OCI-LY7 (cell line): ENCODE measurements at regions not wholly inside any gene's neighbourhood (a gene's known extent, or its start where the extent isn't known, plus 50 kb on each side); places are given as distances from the start of the nearest gene placed in this dataset.

Experiments used
- EZH2phosphoT487 ChIP-seq: fragments of 200-600 bp; sonication (generic); IDR thresholded peaks from 2 replicates; pipeline ENCODE4 v1.6.1; 2018; ENCODE audit warnings: low read depth, borderline replicate concordance, mild to moderate bottlenecking, mixed run types, antibody characterized with exemption, low read length, moderate library complexity, mixed read lengths
- TF ChIP-seq, protein P1 (sequence below): fragments of 200-600 bp; sonication (generic); conservative IDR thresholded peaks from 2 replicates; pipeline ENCODE4 v1.5.1; 2014; ENCODE audit warnings: mild to moderate bottlenecking, antibody characterized with exemption, low read length, moderate library complexity, mixed read lengths

DNA sequence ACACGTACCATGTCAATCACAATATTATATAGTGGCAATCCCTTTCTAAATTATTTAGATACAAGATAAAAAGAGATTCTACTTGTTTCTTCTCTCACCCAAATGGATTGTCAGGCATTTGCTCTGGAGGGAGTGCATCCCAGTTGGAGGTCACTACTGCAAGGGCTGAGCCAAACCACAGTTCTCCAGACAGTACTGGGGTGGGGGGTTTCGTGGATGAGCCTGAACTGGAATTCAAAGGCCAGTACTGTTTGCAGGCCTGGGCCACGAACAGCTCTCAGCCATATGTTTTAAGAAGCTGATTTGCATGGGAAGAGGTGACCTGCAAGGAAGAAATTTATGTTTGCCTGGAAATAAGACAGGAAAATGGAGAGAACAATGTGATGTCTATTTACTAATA is 314.9 kb downstream of the PMP22 start:
- no peak for TF ChIP-seq EZH2phosphoT487
- TF ChIP-seq, protein P1, sequence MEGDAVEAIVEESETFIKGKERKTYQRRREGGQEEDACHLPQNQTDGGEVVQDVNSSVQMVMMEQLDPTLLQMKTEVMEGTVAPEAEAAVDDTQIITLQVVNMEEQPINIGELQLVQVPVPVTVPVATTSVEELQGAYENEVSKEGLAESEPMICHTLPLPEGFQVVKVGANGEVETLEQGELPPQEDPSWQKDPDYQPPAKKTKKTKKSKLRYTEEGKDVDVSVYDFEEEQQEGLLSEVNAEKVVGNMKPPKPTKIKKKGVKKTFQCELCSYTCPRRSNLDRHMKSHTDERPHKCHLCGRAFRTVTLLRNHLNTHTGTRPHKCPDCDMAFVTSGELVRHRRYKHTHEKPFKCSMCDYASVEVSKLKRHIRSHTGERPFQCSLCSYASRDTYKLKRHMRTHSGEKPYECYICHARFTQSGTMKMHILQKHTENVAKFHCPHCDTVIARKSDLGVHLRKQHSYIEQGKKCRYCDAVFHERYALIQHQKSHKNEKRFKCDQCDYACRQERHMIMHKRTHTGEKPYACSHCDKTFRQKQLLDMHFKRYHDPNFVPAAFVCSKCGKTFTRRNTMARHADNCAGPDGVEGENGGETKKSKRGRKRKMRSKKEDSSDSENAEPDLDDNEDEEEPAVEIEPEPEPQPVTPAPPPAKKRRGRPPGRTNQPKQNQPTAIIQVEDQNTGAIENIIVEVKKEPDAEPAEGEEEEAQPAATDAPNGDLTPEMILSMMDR = no peak
